PC-3 (cell line): ENCODE measurements at regions not wholly inside any gene's neighbourhood (a gene's known extent, or its start where the extent isn't known, plus 50 kb on each side); places are given as distances from the start of the nearest gene placed in this dataset.

ENCODE experiments used
- EZH2 ChIP-seq: fragments of 300-600 bp; sonication (generic); IDR thresholded peaks from one replicate; pipeline ENCODE4 v1.6.1; 2017; ENCODE audit warnings: antibody characterized with exemption, mild to moderate bottlenecking, low read length; ENCODE audit not compliant: unreplicated experiment
- EZH2phosphoT487 ChIP-seq: fragments of 300-600 bp; sonication (generic); IDR thresholded peaks from 2 replicates; pipeline ENCODE4 v1.6.1; 2018; ENCODE audit warnings: mild to moderate bottlenecking, antibody characterized with exemption, low read length, borderline replicate concordance
- TF ChIP-seq, protein P1 (sequence below): fragments of 300-600 bp; sonication (generic); conservative IDR thresholded peaks from 2 replicates; pipeline ENCODE4 v1.5.1; 2017; ENCODE audit warnings: antibody characterized with exemption, low read depth, mild to moderate bottlenecking, low read length

- TF ChIP-seq, protein P1, sequence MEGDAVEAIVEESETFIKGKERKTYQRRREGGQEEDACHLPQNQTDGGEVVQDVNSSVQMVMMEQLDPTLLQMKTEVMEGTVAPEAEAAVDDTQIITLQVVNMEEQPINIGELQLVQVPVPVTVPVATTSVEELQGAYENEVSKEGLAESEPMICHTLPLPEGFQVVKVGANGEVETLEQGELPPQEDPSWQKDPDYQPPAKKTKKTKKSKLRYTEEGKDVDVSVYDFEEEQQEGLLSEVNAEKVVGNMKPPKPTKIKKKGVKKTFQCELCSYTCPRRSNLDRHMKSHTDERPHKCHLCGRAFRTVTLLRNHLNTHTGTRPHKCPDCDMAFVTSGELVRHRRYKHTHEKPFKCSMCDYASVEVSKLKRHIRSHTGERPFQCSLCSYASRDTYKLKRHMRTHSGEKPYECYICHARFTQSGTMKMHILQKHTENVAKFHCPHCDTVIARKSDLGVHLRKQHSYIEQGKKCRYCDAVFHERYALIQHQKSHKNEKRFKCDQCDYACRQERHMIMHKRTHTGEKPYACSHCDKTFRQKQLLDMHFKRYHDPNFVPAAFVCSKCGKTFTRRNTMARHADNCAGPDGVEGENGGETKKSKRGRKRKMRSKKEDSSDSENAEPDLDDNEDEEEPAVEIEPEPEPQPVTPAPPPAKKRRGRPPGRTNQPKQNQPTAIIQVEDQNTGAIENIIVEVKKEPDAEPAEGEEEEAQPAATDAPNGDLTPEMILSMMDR, result no peak
- no peak for TF ChIP-seq EZH2phosphoT487
- TF ChIP-seq EZH2, result no peak
Measured at GRCh38 chr2:207463433-207463832, 66.3 kb upstream of the CREB1 start.
